ENCODE measurements at regions not wholly inside any gene's neighbourhood (a gene's known extent, or its start where the extent isn't known, plus 50 kb on each side); places are given as distances from the start of the nearest gene placed in this dataset.

DNA sequence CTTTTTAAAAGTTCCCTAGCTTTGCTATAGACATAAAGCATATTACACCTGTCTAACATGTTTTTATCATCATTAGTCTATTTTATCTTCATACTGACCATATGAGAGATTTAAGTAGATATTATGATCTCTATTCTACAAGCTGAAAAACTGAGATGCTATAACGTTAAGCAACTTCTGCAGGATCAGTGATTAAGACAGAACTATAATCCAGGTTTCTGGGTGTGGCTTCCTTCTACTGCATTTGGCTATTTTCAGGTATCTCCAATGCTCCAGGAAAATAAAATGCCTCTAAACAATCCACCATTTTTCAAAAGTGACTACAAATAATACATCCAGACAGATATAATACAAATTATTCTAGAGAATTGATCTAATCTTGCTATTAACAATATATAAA is 53.4 kb downstream of the RGS2 start:
- no peak overlapping the region for H3K4me3 ChIP-seq (ENCODE audit: low read length)

DNA sequence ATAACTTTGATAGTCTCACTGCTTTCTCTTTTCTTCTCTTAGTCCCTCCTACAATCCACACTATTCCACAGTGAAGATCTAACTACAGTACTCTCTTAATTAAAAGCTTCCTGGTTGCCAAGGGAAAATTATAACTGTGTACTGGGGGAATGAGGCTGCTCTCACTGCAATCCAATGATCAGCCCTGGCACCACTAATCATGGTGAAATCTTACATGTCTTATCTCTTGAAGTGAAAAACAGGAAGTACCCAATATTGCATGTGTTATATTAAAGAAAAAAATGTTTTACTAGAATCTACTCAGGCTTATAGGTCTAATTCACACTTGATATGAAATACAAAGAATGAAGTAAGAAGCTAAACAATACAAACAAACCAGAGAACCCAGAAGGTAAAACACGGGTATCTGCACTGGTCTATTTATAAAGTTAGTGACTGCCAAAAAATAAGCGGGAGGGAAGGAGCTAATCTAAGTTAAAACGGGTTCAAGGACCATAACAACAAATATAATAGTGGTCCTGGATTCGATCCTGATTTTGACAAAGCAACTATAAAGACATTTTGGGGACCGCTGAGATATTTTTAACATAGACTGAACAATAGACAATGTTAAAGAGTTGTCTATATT is 57.5 kb downstream of the RGS2 start:
- Histone ChIP-seq H3K27me3 (ENCODE audit: control insufficient read depth, insufficient read depth, low read length) (no peaks in the 10 kb centered on the region), H3K4me3 (ENCODE audit: low read length) (no peak overlapping the region), H3K4me2 (ENCODE audit: low read length) (no peak overlapping the region), H3K4me1 (ENCODE audit: control insufficient read depth, insufficient read depth, low read length) (no peaks in the 10 kb centered on the region), H3K9me3 (replicated peaks; ENCODE audit: low read length) (no peaks in the 10 kb centered on the region), H3K9ac (ENCODE audit: low read depth, low read length) (no peak overlapping the region), H3K36me3 (ENCODE audit: insufficient read depth, low read length) (no peaks in the 10 kb centered on the region)

More for the DNA sequence above, 53.4 kb downstream of the RGS2 start:
- Histone ChIP-seq H3K36me3 (ENCODE audit: insufficient read depth, low read length) (no peaks in the 10 kb centered on the region), H3K4me1 (ENCODE audit: control insufficient read depth, insufficient read depth, low read length) (no peaks in the 10 kb centered on the region), H3K4me2 (ENCODE audit: low read length) (no peak overlapping the region), H3K9me3 (replicated peaks; ENCODE audit: low read length) (no peaks in the 10 kb centered on the region), H3K27me3 (ENCODE audit: control insufficient read depth, insufficient read depth, low read length) (no peaks in the 10 kb centered on the region), H3K9ac (ENCODE audit: low read depth, low read length) (no peak overlapping the region)

DNA sequence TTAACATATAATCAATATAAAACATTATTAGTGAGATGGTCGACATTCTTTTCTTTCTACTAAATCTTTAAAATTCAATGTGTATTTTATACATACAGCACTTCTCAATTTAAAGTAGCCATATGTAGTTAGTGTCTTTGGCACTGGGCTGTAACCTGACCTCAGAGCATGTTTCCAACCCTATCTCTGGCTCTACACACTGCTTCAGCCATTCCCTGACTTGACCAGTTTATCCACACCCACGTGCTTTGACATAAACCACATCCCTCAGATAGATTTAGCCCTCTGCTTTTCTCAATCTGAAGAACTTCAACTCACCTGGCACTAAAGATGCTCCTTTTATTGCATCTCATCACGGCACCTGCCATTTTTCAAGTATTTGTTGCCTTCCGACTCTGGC is 58.3 kb downstream of the RGS2 start:
- no peaks in the 10 kb centered on the region for H3K9me3 ChIP-seq (replicated peaks; ENCODE audit: low read length)
- H3K36me3 ChIP-seq (ENCODE audit: insufficient read depth, low read length) = no peaks in the 10 kb centered on the region
- no peak overlapping the region for H3K4me2 ChIP-seq (ENCODE audit: low read length)
- no peaks in the 10 kb centered on the region for H3K27me3 ChIP-seq (ENCODE audit: control insufficient read depth, insufficient read depth, low read length)
- no peaks in the 10 kb centered on the region for H3K4me1 ChIP-seq (ENCODE audit: control insufficient read depth, insufficient read depth, low read length)
- no peak overlapping the region for H3K4me3 ChIP-seq (ENCODE audit: low read length)
- no peak overlapping the region for H3K9ac ChIP-seq (ENCODE audit: low read depth, low read length)

DNA sequence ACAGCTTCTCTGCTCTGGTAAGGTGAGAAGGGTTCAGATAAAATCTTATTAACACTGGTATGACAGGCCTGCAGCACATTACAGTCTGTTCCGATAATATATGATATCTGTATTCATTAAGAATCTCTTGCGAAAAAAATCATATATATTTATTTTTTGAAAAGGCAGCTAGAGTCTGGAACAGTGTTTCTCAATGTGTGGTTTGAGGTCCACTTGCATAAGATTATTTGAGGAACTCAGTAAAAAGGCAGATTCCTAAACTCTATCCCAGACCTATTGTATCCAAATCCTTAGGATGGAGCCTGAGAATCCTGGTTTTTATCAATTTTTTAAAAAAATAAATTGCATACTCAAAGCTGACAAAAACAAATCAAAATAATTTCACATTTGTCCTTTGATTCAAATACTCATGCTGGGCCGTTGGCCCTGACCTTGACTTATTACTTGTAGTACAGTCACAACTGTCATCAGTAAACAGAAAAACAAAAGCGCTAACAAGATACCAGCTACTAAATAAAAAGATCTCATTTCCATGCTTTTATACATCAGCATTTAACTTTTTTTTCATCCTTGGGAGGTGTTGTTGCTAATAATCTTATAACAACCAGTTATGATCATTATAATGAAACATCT is 60.6 kb downstream of the RGS2 start:
- Histone ChIP-seq H3K4me3 (ENCODE audit: low read length) (no peak overlapping the region), H3K9ac (ENCODE audit: low read depth, low read length) (no peak overlapping the region), H3K36me3 (ENCODE audit: insufficient read depth, low read length) (no peaks in the 10 kb centered on the region), H3K9me3 (replicated peaks; ENCODE audit: low read length) (no peaks in the 10 kb centered on the region), H3K4me2 (ENCODE audit: low read length) (no peak overlapping the region), H3K27me3 (ENCODE audit: control insufficient read depth, insufficient read depth, low read length) (no peaks in the 10 kb centered on the region), H3K4me1 (ENCODE audit: control insufficient read depth, insufficient read depth, low read length) (no peaks in the 10 kb centered on the region)

DNA sequence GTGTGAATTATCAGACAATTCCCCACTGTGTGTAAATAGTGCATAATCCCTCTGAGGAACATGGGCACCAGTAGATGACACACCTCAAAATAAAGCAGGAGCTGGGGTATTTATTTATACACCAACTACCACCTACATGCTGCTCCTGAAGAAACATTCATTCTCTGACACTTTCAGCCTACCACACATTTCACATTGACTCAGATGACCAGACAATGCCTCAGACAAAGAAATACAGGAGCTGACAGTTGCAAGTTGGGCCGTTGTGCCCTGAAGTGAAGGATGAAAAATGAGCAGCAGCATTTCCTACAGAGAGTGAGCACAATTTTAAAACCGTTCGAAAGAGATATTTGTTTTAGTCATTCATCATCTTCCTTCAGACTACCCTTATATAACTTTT is 63.2 kb downstream of the RGS2 start:
- H3K4me2 ChIP-seq (ENCODE audit: low read length) = no peak overlapping the region
- no peaks in the 10 kb centered on the region for H3K27me3 ChIP-seq (ENCODE audit: control insufficient read depth, insufficient read depth, low read length)
- H3K4me1 ChIP-seq (ENCODE audit: control insufficient read depth, insufficient read depth, low read length) = no peaks in the 10 kb centered on the region
- H3K36me3 ChIP-seq (ENCODE audit: insufficient read depth, low read length) = no peaks in the 10 kb centered on the region
- no peaks in the 10 kb centered on the region for H3K9me3 ChIP-seq (replicated peaks; ENCODE audit: low read length)
- no peak overlapping the region for H3K4me3 ChIP-seq (ENCODE audit: low read length)
- no peak overlapping the region for H3K9ac ChIP-seq (ENCODE audit: low read depth, low read length)

DNA sequence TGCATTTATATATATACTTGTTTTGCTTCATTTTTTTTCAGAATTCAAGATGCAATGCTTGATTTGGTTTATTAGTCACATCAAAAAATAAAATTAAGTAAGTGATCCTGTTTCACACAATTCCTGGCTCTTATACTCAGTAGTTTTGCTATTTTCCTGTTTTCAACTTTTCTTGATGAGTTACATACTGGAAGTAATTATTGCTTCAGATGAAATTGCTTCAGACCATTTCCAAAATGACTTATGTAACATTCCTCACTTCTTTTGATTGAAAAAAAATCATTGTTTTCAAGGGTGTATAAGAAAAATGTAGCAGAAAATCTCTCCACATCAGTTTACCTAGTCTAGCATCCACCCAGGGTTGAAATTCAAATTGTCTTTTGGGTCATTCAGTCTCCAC is 65.0 kb downstream of the RGS2 start:
- H3K4me1 ChIP-seq (ENCODE audit: control insufficient read depth, insufficient read depth, low read length) = peaks cover 4% of the 10 kb centered on the region
- H3K4me3 ChIP-seq (ENCODE audit: low read length) = no peak overlapping the region
- H3K4me2 ChIP-seq (ENCODE audit: low read length) = no peak overlapping the region

DNA sequence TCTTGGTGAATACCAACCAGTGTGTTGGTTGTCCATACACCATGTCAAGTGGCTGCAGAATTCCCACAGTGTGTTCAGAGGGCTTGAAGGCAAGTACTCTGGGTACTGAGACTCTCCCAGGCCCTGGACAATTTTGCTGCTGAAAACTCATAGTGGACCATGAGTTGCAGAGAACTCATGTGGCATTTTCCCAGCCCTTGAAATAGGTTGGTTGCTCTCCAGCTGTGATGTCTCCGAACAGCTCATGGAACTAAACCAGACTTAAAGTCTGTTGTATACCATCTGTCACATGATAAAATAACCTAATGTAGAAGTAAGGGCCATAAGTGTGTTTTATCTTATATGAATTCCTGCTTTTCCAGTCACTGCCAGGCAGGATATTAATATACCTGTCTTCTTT is 67.8 kb downstream of the RGS2 start:
- Histone ChIP-seq H3K9ac (ENCODE audit: low read depth, low read length) (no peak overlapping the region), H3K4me3 (ENCODE audit: low read length) (no peak overlapping the region), H3K4me1 (ENCODE audit: control insufficient read depth, insufficient read depth, low read length) (peaks cover 4% of the 10 kb centered on the region), H3K4me2 (ENCODE audit: low read length) (no peak overlapping the region), H3K9me3 (replicated peaks; ENCODE audit: low read length) (no peaks in the 10 kb centered on the region), H3K36me3 (ENCODE audit: insufficient read depth, low read length) (no peaks in the 10 kb centered on the region), H3K27me3 (ENCODE audit: control insufficient read depth, insufficient read depth, low read length) (no peaks in the 10 kb centered on the region)

More for the DNA sequence above, 65.0 kb downstream of the RGS2 start:
- no peaks in the 10 kb centered on the region for H3K9me3 ChIP-seq (replicated peaks; ENCODE audit: low read length)
- no peaks in the 10 kb centered on the region for H3K27me3 ChIP-seq (ENCODE audit: control insufficient read depth, insufficient read depth, low read length)
- H3K36me3 ChIP-seq (ENCODE audit: insufficient read depth, low read length) = no peaks in the 10 kb centered on the region
- no peak overlapping the region for H3K9ac ChIP-seq (ENCODE audit: low read depth, low read length)

DNA sequence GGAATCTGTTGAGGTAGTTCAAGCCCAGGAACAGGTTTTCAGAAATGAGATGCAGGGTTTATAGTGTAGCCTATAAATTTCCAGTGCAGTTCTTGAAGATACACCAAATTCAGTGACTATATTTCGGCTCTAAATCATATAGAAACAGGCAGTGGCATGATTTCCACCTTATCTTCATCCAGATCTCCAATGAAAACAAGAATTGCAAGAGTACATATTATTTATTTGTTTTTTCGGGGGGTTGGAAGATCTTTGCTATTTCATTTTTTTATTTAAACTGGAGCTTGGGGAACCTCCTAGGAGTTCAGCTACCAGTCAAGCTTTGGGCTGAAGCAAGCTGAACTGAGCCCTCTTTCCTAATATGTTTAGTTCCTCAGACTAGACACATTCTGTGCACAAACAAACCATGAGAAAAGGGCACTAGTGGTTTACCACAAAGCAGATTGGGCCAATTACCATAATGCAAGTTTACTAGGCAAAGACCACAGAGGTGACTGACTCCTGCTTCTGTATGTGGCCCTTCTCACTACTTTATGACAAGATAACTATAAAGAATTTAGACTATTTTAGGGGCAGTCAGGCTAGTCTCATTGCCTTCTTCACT is 68.5 kb downstream of the RGS2 start:
- H3K4me2 ChIP-seq (ENCODE audit: low read length) = no peak overlapping the region
- H3K9ac ChIP-seq (ENCODE audit: low read depth, low read length) = no peak overlapping the region
- no peaks in the 10 kb centered on the region for H3K36me3 ChIP-seq (ENCODE audit: insufficient read depth, low read length)
- no peaks in the 10 kb centered on the region for H3K9me3 ChIP-seq (replicated peaks; ENCODE audit: low read length)
- H3K27me3 ChIP-seq (ENCODE audit: control insufficient read depth, insufficient read depth, low read length) = no peaks in the 10 kb centered on the region
- H3K4me1 ChIP-seq (ENCODE audit: control insufficient read depth, insufficient read depth, low read length) = peaks cover 4% of the 10 kb centered on the region
- H3K4me3 ChIP-seq (ENCODE audit: low read length) = no peak overlapping the region

DNA sequence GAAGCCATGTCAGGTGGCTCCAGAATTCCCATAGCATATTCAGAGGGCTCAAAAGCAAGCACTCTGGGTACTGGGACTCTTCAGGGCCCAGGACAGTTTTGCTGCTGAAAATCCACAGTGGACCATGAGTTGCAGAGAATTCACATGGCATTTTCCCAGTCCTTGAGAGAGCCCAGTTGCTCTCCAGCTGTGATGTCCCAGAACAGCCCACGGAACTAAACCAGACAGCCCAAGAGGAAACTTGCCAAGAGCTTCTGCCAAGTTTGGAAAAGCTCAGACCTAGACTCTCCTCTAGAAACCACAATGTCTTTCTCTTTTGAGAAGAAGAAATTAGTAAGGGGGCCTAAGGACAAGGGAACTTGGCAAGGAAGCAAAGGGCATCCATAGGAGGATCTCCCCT is 69.4 kb downstream of the RGS2 start:
- H3K27me3 ChIP-seq (ENCODE audit: control insufficient read depth, insufficient read depth, low read length) = no peaks in the 10 kb centered on the region
- no peaks in the 10 kb centered on the region for H3K36me3 ChIP-seq (ENCODE audit: insufficient read depth, low read length)
- H3K9ac ChIP-seq (ENCODE audit: low read depth, low read length) = no peak overlapping the region
- H3K4me2 ChIP-seq (ENCODE audit: low read length) = no peak overlapping the region
- H3K4me1 ChIP-seq (ENCODE audit: control insufficient read depth, insufficient read depth, low read length) = peaks cover 4% of the 10 kb centered on the region
- no peak overlapping the region for H3K4me3 ChIP-seq (ENCODE audit: low read length)
- no peaks in the 10 kb centered on the region for H3K9me3 ChIP-seq (replicated peaks; ENCODE audit: low read length)

DNA sequence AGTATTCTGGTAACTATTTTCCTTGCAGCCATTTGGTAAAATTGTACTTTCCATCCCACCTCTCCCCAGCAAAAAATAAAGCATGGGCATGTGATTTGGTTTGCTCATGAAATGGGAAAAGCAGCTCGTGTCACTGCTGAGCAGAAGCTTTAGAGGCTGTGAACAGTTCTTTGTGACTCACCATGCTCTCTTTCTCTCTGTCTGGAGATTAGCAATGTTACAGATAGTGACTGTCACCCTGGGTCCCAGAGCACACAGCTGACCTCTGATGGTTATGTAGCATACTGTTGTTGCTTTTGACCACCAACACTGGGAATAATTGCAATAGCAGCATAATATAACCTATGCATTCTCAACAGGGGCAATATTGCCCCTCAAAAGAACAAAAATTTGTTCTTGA is 70.6 kb downstream of the RGS2 start:
- peaks cover 4% of the 10 kb centered on the region for H3K4me1 ChIP-seq (ENCODE audit: control insufficient read depth, insufficient read depth, low read length)
- H3K4me3 ChIP-seq (ENCODE audit: low read length) = no peak overlapping the region
- H3K36me3 ChIP-seq (ENCODE audit: insufficient read depth, low read length) = no peaks in the 10 kb centered on the region
- no peaks in the 10 kb centered on the region for H3K27me3 ChIP-seq (ENCODE audit: control insufficient read depth, insufficient read depth, low read length)
- H3K9me3 ChIP-seq (replicated peaks; ENCODE audit: low read length) = no peaks in the 10 kb centered on the region
- no peak overlapping the region for H3K9ac ChIP-seq (ENCODE audit: low read depth, low read length)
- no peak overlapping the region for H3K4me2 ChIP-seq (ENCODE audit: low read length)

DNA sequence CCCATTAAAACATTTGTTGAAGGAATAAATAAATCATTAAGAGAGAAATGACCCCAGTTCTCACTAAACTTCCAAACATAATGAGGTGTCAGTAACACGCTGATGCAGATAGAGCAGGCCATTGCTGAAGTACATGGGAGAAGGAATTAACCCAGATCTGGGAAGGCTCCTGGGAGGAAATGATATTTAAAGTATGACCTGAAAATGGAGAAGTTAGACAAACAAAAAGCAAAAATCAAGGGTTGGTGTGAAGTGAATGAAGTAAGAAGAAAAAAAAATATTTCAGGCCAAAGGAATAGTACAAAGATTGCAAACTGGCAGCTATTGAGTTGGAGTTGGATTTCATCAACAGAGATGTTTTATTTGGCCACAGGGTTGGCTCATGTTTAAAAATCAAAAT is 71.4 kb downstream of the RGS2 start:
- H3K36me3 ChIP-seq (ENCODE audit: insufficient read depth, low read length) = no peaks in the 10 kb centered on the region
- H3K4me2 ChIP-seq (ENCODE audit: low read length) = no peak overlapping the region
- H3K27me3 ChIP-seq (ENCODE audit: control insufficient read depth, insufficient read depth, low read length) = no peaks in the 10 kb centered on the region
- no peaks in the 10 kb centered on the region for H3K9me3 ChIP-seq (replicated peaks; ENCODE audit: low read length)
- peaks cover 4% of the 10 kb centered on the region for H3K4me1 ChIP-seq (ENCODE audit: control insufficient read depth, insufficient read depth, low read length)
- no peak overlapping the region for H3K9ac ChIP-seq (ENCODE audit: low read depth, low read length)
- H3K4me3 ChIP-seq (ENCODE audit: low read length) = no peak overlapping the region

DNA sequence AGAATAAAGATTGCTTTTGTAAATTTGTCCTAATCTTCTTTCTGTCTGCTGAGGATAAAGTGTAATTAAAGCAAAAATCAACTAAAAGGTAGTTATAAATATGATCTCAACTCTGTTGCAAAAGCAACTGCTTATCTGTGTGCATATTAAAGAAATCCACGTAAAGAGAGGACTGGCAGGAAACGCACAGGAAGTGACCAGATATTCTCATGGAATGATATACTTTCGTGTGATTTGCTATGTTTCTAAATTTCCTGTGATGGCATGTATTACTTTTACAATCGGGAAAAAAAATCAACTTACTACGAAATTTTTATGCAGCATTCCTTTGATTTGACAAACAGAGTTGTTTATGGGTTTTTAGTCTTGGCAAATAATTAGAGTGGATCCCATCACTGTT is 75.4 kb downstream of the RGS2 start:
- no peak overlapping the region for H3K4me2 ChIP-seq (ENCODE audit: low read length)
- H3K4me1 ChIP-seq (ENCODE audit: control insufficient read depth, insufficient read depth, low read length) = no peaks in the 10 kb centered on the region
- no peaks in the 10 kb centered on the region for H3K36me3 ChIP-seq (ENCODE audit: insufficient read depth, low read length)
- no peaks in the 10 kb centered on the region for H3K9me3 ChIP-seq (replicated peaks; ENCODE audit: low read length)
- H3K9ac ChIP-seq (ENCODE audit: low read depth, low read length) = no peak overlapping the region
- H3K27me3 ChIP-seq (ENCODE audit: control insufficient read depth, insufficient read depth, low read length) = no peaks in the 10 kb centered on the region
- no peak overlapping the region for H3K4me3 ChIP-seq (ENCODE audit: low read length)
